GM20431 (cell line): ENCODE measurements at regions not wholly inside any gene's neighbourhood (a gene's known extent, or its start where the extent isn't known, plus 50 kb on each side); places are given as distances from the start of the nearest gene placed in this dataset.
"Not testable (repeated sequence)": the region's sequence is repeated elsewhere in the genome, so short reads cannot be mapped to it uniquely, and the experiment has no call there.

Source experiments
- in situ Hi-C: fragments of 300-500 bp; cut with MseI, MboI; formaldehyde crosslinking; loops from one replicate; pipeline ENCODE4 v1.15.0; 2020; ENCODE audit warnings: low sequenced_read_pairs; ENCODE audit not compliant: unreplicated experiment

GRCh38 chr3:105281989-105282388 lies 84.7 kb upstream of the ALCAM start:
- in situ Hi-C loops: no loop called here

- in situ Hi-C loops: no loop called here
Observed at GRCh38 chr3:105284876-105285275, 81.8 kb upstream of the ALCAM start.

GRCh38 chr3:105285653-105286241 lies 81.0 kb upstream of the ALCAM start:
- in situ Hi-C loops: no loop called here

- in situ Hi-C loops: no loop called here
Observed at GRCh38 chr3:105293441-105293840, 73.3 kb upstream of the ALCAM start.

- in situ Hi-C loops: not testable (repeated sequence)
Observed at GRCh38 chr3:105296182-105296822, 70.4 kb upstream of the ALCAM start.

GRCh38 chr3:105304487-105304886 lies 62.2 kb upstream of the ALCAM start:
- in situ Hi-C loops: no loop called here

- in situ Hi-C loops: no loop called here
Observed at GRCh38 chr3:105315144-105315543, 51.6 kb upstream of the ALCAM start.

GRCh38 chr3:105315815-105316214 lies 50.9 kb upstream of the ALCAM start:
- in situ Hi-C loops: no loop called here

- in situ Hi-C loops: no loop called here
Observed at GRCh38 chr3:105316331-105316730, 50.4 kb upstream of the ALCAM start.
